NCI-H187 treated with DMSO at 0.1 percent for 48 hours (cell line): ENCODE measurements at regions not wholly inside any gene's neighbourhood (a gene's known extent, or its start where the extent isn't known, plus 50 kb on each side); places are given as distances from the start of the nearest gene placed in this dataset.

Source experiments
- DNase-seq: peaks from one replicate; lab custom pipeline; 2025; lab: John Stamatoyannopoulos, UW

- no peak for DNase-seq
Measured at GRCh38 chr3:110752307-110752706, 319.3 kb upstream of the NECTIN3 start.

GRCh38 chr3:110753516-110753915, 318.1 kb upstream of the NECTIN3 start:
- DNase-seq, result no peak

GRCh38 chr3:110754212-110754916, 317.3 kb upstream of the NECTIN3 start:
- DNase-seq, result no peak

- no peak for DNase-seq
Measured at GRCh38 chr3:110755345-110755744, 316.3 kb upstream of the NECTIN3 start.

- no peak for DNase-seq
Measured at GRCh38 chr3:110756705-110757104, 314.9 kb upstream of the NECTIN3 start.

- no peak for DNase-seq
Measured at GRCh38 chr3:110758208-110758607, 313.4 kb upstream of the NECTIN3 start.

- no peak for DNase-seq
Measured at GRCh38 chr3:110767156-110767555, 304.5 kb upstream of the NECTIN3 start.

- DNase-seq, result no peak
Measured at GRCh38 chr3:110767838-110768237, 303.8 kb upstream of the NECTIN3 start.

- no peak for DNase-seq
Measured at GRCh38 chr3:110773413-110773954, 298.1 kb upstream of the NECTIN3 start.

GRCh38 chr3:110774496-110775265, 296.9 kb upstream of the NECTIN3 start:
- no peak for DNase-seq

GRCh38 chr3:110779581-110779980, 292.0 kb upstream of the NECTIN3 start:
- DNase-seq, result no peak

GRCh38 chr3:110783541-110783940, 288.1 kb upstream of the NECTIN3 start:
- DNase-seq, result no peak

- DNase-seq, result no peak
Measured at GRCh38 chr3:110788794-110789193, 282.8 kb upstream of the NECTIN3 start.

- no peak for DNase-seq
Measured at GRCh38 chr3:110789315-110789714, 282.3 kb upstream of the NECTIN3 start.

- no peak for DNase-seq
Measured at GRCh38 chr3:110790631-110791030, 281.0 kb upstream of the NECTIN3 start.

- DNase-seq, result no peak
Measured at GRCh38 chr3:110791995-110792686, 279.5 kb upstream of the NECTIN3 start.

- no peak for DNase-seq
Measured at GRCh38 chr3:110793611-110794010, 278.0 kb upstream of the NECTIN3 start.

GRCh38 chr3:110795163-110795562, 276.5 kb upstream of the NECTIN3 start:
- DNase-seq, result no peak

- DNase-seq, result no peak
Measured at GRCh38 chr3:110799271-110799670, 272.3 kb upstream of the NECTIN3 start.

GRCh38 chr3:110804856-110805255, 266.8 kb upstream of the NECTIN3 start:
- DNase-seq, result no peak

GRCh38 chr3:110806924-110807323, 264.7 kb upstream of the NECTIN3 start:
- DNase-seq, result no peak

- DNase-seq, result no peak
Measured at GRCh38 chr3:110808630-110809029, 263.0 kb upstream of the NECTIN3 start.

GRCh38 chr3:110810356-110810755, 261.3 kb upstream of the NECTIN3 start:
- no peak for DNase-seq
